ENCODE measurements at regions not wholly inside any gene's neighbourhood (a gene's known extent, or its start where the extent isn't known, plus 50 kb on each side); places are given as distances from the start of the nearest gene placed in this dataset.
"Not testable (repeated sequence)": the region's sequence is repeated elsewhere in the genome, so short reads cannot be mapped to it uniquely, and the experiment has no call there.

DNA sequence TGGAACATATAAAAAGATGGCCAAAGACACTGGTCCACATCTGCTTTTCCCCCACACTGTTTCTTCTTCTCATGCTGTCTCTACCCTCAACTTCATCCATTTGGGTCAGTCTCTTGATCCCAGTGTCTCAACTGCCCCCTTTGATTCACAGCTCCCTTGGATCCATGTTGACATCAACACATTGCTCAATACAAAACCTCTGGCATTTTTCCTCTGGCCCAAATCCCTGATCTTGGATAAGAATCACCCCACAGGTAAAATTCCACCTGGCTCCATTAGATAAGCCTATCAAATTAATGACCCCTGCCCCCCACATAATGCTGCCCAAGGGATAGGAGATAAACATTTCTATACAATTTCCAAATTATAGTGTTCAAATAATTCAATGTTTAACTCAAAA is 229.8 kb downstream of the TLE1 start:
- no peak for DNase-seq (ENCODE audit: low read depth)
- no peak overlapping the region for H3K4me3 ChIP-seq (ENCODE audit: low read depth, low read length)

DNA sequence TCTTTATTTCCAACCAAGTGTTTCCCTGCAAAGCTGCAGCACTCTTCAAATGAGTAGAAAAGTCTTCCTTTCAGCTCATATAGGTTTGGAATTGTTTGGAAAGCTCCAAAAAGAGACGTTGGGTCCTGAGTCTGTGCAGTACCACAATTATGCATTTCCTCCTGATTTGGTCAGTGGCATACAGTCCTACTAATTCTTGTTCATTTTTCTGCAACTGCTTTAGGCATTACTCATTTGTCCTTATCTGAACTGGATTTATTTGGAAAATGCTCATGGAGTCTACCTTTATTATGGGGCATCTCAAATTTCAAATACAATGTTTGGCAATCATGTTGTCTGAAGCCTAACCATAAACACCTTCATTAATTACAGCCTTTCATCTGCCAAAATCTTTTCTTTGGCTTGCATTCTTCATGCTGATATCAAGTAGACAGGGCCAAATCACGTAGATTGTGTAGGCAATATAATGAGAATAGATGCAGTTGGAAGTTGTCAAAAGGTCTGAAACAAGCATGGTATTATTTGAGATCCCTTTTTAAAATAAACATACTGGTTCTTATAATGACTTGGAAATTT is 232.8 kb downstream of the TLE1 start:
- no peak overlapping the region for H3K4me3 ChIP-seq (ENCODE audit: low read depth, low read length)
- DNase-seq (ENCODE audit: low read depth) = no peak

DNA sequence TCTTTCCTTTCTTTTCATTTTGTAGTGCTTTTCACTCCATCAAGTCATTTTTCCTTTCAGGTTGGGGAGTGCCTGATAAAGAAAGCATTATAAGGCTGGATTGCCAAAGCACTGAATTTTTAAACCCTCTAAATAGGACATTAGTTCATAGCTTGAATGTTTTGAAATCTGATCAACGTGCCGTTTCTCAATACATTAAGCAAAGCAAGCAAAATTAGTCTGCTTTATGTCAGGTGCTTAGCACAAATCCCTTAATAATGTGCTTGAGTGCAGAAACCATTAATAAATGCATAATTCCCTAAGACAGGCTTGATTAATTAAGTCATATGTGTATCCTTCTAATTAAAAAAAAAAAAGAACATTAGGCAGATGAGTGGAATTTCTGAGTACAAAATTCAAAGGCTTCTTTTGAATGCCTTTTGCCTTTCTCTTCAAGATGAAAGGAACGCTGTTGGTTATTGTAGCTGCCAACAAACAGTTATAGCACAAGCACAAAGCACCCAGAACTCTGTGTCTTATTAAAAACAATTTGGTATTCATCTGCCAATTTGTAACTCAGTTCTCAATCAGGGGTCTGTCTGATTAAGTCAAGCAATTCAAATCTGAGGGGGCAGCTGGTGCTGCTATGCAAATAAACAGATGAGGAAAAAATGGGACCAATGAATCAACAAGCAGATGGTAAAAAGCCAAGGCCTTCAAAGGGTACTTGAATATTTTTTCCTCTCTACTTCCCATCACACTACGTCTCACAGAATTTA is 233.7 kb downstream of the TLE1 start:
- H3K4me3 ChIP-seq (ENCODE audit: low read depth, low read length) = no peak overlapping the region
- DNase-seq (ENCODE audit: low read depth) = no peak

DNA sequence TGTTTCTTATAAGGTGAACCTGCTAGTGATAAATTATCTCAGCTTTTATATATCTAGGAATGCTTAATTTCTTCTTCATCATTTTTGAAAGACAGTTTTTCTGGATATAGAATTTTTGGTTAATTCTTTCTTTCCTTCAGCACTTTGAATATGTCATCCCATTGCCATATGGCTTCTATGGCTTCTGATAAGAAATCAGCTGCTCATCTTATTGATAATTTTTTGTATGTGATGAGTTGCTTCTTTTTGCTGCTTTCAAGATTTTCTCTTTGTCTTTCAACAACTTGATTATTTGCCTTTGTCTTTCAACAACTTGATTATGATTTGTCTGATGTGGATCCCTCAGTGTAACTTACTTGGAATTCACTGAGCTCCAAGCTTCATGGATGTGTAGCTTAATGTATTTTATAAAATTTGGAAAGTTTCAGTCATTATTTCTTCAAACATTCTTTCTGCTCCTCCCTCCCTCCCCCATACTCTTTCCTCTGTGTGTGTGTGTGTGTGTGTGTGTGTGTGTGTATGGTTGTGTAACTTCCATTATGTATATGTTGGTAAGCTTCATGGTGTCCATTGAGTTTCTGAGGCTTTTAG is 243.9 kb downstream of the TLE1 start:
- no peak for DNase-seq (ENCODE audit: low read depth)
- no peak overlapping the region for H3K4me3 ChIP-seq (ENCODE audit: low read depth, low read length)

DNA sequence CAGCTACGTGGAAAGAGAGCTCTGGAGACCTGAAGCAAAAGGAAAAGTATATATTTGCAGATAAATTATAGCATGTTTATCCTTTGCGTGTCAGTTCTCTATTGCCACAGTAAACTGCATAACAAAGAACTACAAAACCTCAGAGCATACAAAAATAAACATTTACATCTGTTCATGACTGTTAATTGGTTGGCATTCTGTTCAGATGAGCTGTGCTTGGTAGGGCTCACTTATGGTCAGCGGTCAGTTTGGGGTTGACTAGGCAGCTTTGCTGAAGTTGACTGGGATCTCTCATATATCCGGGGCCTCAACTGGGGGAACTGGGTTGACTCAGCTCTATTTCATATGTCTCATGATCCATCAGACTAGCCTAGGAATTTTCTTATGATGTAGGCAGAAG is 257.7 kb downstream of the TLE1 start:
- no peak overlapping the region for H3K4me3 ChIP-seq (ENCODE audit: low read depth, low read length)
- DNase-seq (ENCODE audit: low read depth) = peak; percentile 79

DNA sequence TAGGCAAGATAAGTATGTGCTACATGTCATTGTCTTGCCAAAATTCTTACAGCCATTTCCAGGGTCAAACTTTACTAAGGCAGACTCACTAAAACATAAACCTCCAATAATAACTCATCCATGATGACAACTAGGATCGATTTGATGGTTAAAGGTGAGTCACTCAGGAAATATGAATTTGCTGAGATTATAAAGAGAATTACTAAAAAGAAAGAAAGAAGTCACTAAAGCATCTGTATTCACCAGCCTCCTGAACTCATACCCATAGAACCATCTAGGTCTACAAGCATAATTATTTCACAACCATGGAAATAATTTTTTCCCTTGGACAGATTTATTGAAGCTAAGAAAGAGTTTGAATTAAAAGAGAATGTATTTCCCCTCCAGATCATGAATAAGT is 258.6 kb downstream of the TLE1 start:
- DNase-seq (ENCODE audit: low read depth) = no peak
- H3K4me3 ChIP-seq (ENCODE audit: low read depth, low read length) = no peak overlapping the region

DNA sequence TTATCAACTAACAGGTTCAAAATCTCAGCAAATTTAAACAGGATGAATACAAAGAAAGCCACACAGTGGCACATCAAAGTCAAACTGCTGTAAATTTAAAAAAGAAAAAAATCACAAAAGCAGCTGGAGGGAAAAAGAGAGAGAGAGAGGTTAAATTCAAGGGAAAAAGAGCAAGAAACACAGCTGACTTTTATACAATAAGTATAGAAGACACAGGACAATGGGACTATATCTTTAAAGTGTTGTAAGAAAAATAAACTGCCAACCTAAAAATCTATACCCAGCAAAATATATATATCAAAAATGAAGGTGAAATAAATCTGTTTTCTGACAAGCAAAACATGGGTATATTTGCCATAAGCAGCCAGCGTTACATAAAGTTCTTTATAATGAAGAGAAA is 261.5 kb downstream of the TLE1 start:
- H3K4me3 ChIP-seq (ENCODE audit: low read depth, low read length) = no peak overlapping the region
- DNase-seq (ENCODE audit: low read depth) = no peak

DNA sequence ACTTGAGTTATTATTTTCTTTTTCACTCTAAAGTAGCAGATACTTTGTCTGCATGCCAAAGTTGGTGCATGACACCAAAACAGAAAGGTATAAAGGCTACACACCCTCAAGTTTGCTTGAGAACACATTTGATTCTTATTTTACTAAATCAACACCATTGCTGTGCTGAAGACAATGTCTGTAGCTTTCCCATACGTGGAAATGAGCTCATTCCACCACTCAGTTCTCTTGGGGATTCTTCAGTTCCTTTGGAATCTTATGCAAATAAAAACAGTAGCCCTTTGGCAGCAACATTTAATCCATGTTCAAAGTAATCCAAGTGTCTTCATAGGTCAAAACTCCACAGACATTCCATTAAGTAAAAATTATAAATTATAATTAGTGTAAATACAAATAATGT is 264.9 kb downstream of the TLE1 start:
- H3K4me3 ChIP-seq (ENCODE audit: low read depth, low read length) = no peak overlapping the region
- peak; percentile 73 for DNase-seq (ENCODE audit: low read depth)

DNA sequence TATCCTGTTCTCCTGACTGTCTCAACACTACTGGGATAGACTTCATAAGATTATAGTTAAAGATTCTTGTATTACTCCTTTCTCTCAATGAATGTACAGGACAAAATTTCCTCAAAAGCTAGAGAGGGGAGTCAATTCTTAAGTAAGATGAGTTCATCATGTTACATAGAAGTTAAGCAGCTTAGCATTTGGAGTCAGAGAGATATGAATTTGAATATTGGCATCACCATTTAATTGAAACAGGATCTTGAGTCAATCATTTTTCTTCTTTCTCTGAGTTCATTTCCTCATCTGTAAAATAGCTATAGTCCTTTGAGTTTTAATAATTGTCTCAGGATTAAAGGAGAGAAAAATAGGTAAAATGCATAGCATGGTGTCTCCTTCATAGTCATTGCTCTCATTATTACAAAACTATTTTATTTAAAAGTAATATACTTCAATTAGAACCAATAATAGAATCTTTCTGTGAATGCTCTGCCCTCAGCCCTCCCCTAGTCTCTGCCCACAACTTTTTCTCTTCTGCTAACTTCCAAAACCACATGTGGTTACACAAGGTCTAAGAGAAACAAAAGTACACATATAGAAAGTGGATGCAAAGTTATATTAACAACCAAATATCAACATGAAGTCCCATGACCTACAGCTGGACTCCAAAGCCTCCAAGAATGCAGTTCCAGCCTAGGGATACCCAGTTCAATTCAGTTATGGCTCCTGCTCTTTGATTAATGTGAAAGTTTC is 265.6 kb downstream of the TLE1 start:
- no peak for DNase-seq (ENCODE audit: low read depth)
- H3K4me3 ChIP-seq (ENCODE audit: low read depth, low read length) = no peak overlapping the region

DNA sequence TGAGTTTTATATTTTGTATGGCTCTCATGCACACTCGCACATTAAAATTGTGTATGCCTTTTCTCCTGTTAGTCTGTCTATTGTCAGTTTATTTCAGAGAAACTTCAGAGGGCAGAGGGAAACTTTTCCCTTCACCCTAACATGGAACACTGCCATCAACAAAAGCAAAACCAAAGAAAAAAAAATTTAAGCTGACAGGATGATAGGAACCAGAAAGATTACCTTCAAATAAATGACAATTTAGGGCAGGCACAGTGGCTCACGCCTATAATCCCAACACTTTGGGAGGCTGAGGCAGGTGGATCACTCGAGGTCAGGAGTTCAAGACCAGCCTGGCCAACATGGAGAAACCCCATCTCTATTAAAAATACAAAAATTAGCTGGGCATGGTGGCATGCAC is 268.3 kb downstream of the TLE1 start:
- not testable (repeated sequence) for DNase-seq (ENCODE audit: low read depth)

DNA sequence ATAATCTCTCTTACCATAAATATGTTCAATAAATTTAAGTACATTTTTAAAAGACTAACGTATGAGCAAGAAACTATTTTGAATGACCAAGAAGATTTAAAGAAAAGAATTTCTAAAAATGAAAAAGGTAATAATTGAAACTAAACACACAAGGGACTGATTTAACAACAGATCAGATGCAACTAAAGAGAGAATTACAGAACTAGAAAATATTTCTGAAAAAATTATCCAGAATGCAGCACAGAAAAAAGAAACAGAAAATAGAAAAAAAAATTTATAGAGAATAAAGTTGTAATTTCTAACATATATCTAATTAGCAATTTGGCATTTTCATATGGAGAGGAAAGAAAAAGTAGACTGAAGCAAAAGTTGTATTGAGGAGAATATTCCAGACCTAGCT is 269.3 kb downstream of the TLE1 start:
- no peak overlapping the region for H3K4me3 ChIP-seq (ENCODE audit: low read depth, low read length)
- no peak for DNase-seq (ENCODE audit: low read depth)

More for the DNA sequence above, 268.3 kb downstream of the TLE1 start:
- H3K4me3 ChIP-seq (ENCODE audit: low read depth, low read length) = not testable (repeated sequence)

DNA sequence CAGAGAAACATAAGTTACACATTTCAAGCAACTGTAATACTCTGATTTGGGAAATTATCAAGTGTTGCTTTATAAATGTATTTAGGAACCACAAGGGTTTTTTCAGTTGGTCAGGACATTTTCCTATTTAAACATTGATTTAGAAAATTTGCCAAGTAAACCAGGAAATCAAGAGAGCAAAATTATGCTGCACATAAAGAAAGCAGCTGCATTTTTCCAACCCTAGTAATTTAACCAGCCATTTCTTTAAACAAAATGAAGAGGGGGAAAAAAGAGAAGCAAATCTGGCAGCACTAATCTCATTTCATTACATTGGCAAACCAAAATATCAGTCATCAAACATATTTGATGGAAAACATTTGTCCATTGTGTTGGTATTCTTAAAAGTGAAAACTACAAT is 271.4 kb downstream of the TLE1 start:
- DNase-seq (ENCODE audit: low read depth) = no peak
- H3K4me3 ChIP-seq (ENCODE audit: low read depth, low read length) = no peak overlapping the region

DNA sequence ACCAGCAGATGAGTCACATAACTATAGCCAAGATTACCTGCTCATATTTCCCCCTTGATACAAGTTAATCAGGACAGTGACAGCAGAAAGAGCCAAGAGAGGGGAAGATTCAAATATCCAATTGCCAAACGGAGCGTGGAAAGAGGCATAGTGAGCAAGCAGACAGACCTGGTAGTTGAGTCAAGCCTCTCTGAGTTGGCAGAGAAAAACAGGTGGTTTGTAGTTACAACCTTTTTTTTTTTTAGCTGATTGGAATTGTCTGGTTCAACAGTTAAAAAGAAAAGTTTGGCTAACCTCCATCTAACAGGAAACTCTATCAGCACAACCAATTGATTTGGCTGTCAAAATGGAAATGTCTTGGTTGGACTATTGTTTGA is 272.1 kb downstream of the TLE1 start:
- H3K4me3 ChIP-seq (ENCODE audit: low read depth, low read length) = no peak overlapping the region
- no peak for DNase-seq (ENCODE audit: low read depth)

DNA sequence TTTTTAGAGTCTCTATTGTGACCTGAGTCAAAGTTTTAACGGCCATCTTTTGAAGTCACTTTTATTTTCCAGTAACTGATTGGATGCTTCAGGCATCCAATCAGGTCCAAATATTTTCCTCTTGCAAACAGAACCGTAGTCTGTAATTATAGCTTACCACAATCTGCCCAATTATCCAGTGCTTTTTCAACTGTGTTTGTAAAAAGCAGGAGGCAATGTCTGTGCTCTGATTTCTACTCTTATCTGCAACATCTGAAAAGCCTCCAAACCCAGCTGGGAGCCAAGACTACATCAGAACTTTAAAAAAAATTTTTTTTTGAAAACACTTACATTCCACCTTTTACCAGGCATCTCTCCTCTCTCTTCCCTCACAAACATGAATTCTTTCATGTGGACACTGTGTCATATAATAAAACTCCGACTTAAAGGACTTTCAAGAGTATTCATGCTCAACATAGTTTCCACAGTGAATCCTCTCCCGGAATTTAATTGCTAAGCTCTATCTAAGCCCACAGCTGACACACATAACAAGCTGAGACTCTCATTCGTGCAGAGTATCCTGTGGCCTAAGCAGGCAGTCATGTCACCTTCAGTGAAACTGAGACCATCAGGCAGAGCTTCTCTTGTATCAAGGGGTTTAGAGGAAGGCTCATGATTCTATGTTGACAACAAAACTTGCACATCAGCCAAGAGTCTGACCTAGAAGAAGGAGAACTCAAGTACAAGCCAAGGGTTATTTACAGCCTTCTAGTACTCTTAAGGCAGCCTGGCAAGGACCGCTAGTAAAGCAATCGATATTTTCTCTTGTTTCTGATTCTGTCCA is 272.7 kb downstream of the TLE1 start:
- no peak overlapping the region for H3K4me3 ChIP-seq (ENCODE audit: low read depth, low read length)
- no peak for DNase-seq (ENCODE audit: low read depth)

DNA sequence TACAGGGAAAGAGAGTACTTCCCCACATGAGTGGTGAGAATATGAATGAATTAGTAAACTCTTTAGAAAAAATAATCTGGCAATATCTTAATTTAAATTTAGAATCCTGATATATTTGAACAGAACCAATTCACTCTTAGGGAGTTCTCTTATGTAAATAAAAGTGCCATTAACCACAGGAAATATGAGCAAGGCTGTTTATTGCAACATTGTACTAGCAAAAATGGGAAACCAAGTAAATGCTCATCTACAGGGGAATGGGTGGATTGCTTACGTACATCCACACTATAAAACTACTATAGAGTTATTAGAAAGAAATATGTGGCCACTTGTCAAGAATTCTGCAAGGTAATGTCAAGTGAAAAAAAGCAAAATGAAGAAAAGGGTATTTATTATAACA is 274.5 kb downstream of the TLE1 start:
- H3K4me3 ChIP-seq (ENCODE audit: low read depth, low read length) = no peak overlapping the region
- no peak for DNase-seq (ENCODE audit: low read depth)

DNA sequence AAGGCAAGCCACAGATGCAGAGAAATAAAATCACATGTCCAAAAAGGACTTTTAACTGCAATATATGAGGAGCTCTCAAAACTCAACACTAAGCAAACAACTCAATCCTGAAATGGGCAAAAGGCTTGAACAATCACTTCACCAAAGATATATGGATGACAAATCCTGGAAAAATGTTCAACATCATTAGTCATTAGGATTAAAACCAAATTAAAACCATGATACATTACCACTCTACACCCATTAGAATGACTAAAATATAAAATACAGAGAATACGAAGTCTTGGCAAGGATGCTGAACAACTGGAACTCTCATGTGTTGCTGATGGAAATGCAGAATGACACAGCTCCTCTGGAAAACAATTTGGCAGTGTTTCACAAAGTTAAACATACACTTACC is 277.4 kb downstream of the TLE1 start:
- DNase-seq (ENCODE audit: low read depth) = no peak
- no peak overlapping the region for H3K4me3 ChIP-seq (ENCODE audit: low read depth, low read length)

DNA sequence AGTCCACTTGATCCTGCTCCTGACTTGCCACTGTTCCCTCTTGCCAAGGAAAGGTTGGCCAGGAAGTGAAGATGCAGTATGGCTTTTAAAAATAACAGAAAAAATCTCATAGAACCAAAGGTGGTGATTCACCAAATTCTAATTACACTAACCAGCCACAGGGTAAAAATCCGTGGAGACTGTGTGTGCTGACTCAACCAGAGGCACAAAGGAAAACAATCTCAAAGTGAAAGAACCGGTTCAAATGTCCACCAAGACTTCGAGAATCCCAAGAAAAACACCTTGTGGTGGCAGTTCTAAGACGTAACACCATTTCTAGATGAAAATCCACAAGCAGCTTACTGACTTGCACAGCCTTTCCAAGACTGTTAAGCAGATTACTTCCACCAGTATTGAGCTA is 279.1 kb downstream of the TLE1 start:
- DNase-seq (ENCODE audit: low read depth) = no peak
- H3K4me3 ChIP-seq (ENCODE audit: low read depth, low read length) = peak overlapping the region; percentile 16

DNA sequence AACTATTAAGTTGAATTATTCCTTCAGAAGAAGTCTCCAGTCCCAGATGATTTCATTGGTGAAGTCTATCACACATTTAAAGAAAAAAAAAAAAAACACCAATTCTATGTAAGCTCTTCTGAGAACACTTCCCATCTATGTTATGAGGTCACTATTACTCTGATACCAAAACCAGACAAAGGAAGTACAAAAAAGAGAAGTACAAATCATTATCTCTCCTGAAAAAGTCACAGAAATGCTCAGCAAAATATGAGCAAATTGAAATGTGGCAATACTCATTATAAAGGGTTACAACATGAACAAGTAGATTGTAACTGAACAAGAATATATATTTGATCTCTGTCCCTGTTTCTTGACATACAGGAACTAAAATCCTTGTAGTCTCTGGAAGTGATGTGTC is 280.4 kb downstream of the TLE1 start:
- H3K4me3 ChIP-seq (ENCODE audit: low read depth, low read length) = no peak overlapping the region
- no peak for DNase-seq (ENCODE audit: low read depth)

DNA sequence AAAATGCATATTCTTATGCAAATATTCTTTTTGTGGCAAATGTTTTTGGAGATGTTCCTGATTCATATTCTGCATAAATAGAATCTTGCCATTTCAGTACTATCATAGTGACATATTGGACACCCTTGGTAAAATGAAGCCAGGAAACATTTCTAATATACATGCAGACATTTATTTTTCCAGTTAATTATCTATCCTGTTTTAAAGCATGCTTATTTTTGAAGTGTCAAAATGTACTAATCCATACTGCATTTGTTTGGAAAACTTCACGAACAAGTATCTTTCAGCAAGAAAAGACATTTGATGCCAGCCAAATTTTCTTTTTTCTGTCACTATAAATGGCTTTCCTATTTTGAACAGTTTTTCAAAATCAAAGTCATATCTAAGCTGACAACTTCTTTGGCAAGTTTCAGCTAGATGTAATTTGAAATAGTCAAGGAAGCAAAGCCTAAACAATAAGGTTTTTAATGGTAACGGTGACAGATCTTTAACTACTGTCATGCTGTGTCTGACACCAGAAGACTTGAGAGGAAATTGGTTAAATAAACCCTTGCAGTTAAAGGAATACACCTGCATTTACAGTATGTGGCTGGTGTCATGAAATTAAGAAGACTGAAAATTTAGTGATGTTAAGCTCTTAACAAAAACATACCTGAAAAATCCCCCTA is 284.3 kb downstream of the TLE1 start:
- H3K4me3 ChIP-seq (ENCODE audit: low read depth, low read length) = no peak overlapping the region
- DNase-seq (ENCODE audit: low read depth) = no peak

Data from skeletal muscle cell (primary cell).